ENCODE measurements at regions not wholly inside any gene's neighbourhood (a gene's known extent, or its start where the extent isn't known, plus 50 kb on each side); places are given as distances from the start of the nearest gene placed in this dataset.
"Not testable (repeated sequence)": the region's sequence is repeated elsewhere in the genome, so short reads cannot be mapped to it uniquely, and the experiment has no call there.

DNA sequence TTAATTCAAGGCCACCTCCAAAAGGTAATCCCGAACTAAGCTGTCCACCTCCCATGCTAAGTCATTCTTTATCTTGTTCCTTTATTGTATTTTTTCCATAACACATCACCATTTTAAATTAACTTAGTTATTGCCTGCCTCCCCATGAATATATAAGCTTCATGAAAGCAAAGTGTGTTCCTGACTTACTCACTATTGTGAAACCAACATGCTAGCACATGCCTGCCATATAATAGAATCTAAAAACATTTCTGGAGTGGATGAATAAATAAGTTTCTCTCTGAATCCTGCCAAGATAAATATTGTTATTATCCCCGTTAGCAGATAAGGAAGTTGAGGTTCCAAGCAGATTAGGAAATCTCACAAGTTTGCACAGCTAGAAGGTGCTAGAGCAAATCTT lies 98.7 kb upstream of the RRN3 start:
- H4K8ac ChIP-seq (ENCODE audit: low read depth in 2 of 2, low read length in 2 of 2); H3K27me3 ChIP-seq (ENCODE audit: control insufficient read depth, insufficient read depth, low read length); H2AK9ac ChIP-seq (replicated peaks; ENCODE audit: low read depth, low read length, poor library complexity); H3K9me3 ChIP-seq (ENCODE audit: control insufficient read depth, insufficient read depth, low read length); ATAC-seq (ENCODE audit: low read depth); DNase-seq; CTCF ChIA-PET; H4K20me1 ChIP-seq (ENCODE audit: insufficient read depth, low read length); H2BK120ac ChIP-seq (ENCODE audit: low read depth, low read length); H3K56ac ChIP-seq (ENCODE audit: extremely low read depth, insufficient read depth, low read length); H3K36me3 ChIP-seq (ENCODE audit: control insufficient read depth, insufficient read depth, low read length); dilution Hi-C loops (cut with HindIII; ENCODE audit: low sequenced_read_pairs, unreplicated experiment); H2BK5ac ChIP-seq (ENCODE audit: low read depth, low read length, poor library complexity, severe bottlenecking); H3K23ac ChIP-seq (ENCODE audit: low read depth, low read length); H3K79me1 ChIP-seq (ENCODE audit: low read depth in 1 of 2, low read length in 2 of 2); H2AK5ac ChIP-seq (ENCODE audit: low read depth, low read length); H4K5ac ChIP-seq (ENCODE audit: low read depth, low read length); H3K4me3 ChIP-seq (ENCODE audit: insufficient read depth, low read depth, low read length); H3K27ac ChIP-seq (ENCODE audit: insufficient read depth, low read length); H2BK15ac ChIP-seq (ENCODE audit: low read depth, low read length); H2BK20ac ChIP-seq (ENCODE audit: low read depth, low read length); H4K91ac ChIP-seq (ENCODE audit: insufficient read depth, low read depth, low read length); H2AFZ ChIP-seq (replicated peaks; ENCODE audit: low read length, poor library complexity); in situ Hi-C loops (cut with MboI; ENCODE audit: low sequenced_read_pairs); H3K4me2 ChIP-seq (ENCODE audit: low read depth, low read length); H3K14ac ChIP-seq (replicated peaks; ENCODE audit: low read depth, low read length); H3K4me1 ChIP-seq (ENCODE audit: control insufficient read depth, insufficient read depth, low read length); BruUV-seq (replicated peaks); H3K18ac ChIP-seq (ENCODE audit: low read depth, low read length); H3K9ac ChIP-seq (ENCODE audit: low read depth, low read length); H3K4ac ChIP-seq (ENCODE audit: low read depth, low read length); intact Hi-C loops (cut with micrococcal nuclease); H3K9me1 ChIP-seq (ENCODE audit: insufficient read depth, low read length); POLR2A ChIA-PET (ENCODE audit: unreplicated experiment): not testable (repeated sequence)
- no CpG with 5 or more reads among the region's 2 CpGs for WGBS, 2 experiments (ENCODE audit: extremely low coverage in 2 of 2, insufficient read length in 1 of 2)

- H3K27me3 ChIP-seq (ENCODE audit: control insufficient read depth, insufficient read depth, low read length); H4K5ac ChIP-seq (ENCODE audit: low read depth, low read length); H3K23ac ChIP-seq (ENCODE audit: low read depth, low read length); H3K27ac ChIP-seq (ENCODE audit: insufficient read depth, low read length); in situ Hi-C loops (cut with MboI; ENCODE audit: low sequenced_read_pairs); H3K56ac ChIP-seq (ENCODE audit: extremely low read depth, insufficient read depth, low read length); H3K18ac ChIP-seq (ENCODE audit: low read depth, low read length); H2BK15ac ChIP-seq (ENCODE audit: low read depth, low read length); H2BK20ac ChIP-seq (ENCODE audit: low read depth, low read length); H4K20me1 ChIP-seq (ENCODE audit: insufficient read depth, low read length); H3K9ac ChIP-seq (ENCODE audit: low read depth, low read length); CTCF ChIA-PET; H2BK5ac ChIP-seq (ENCODE audit: low read depth, low read length, poor library complexity, severe bottlenecking); H2AFZ ChIP-seq (replicated peaks; ENCODE audit: low read length, poor library complexity); H3K79me1 ChIP-seq (ENCODE audit: low read depth in 1 of 2, low read length in 2 of 2); ATAC-seq (ENCODE audit: low read depth); H3K9me3 ChIP-seq (ENCODE audit: control insufficient read depth, insufficient read depth, low read length); H3K4me2 ChIP-seq (ENCODE audit: low read depth, low read length); H2BK120ac ChIP-seq (ENCODE audit: low read depth, low read length); H4K91ac ChIP-seq (ENCODE audit: insufficient read depth, low read depth, low read length); H2AK5ac ChIP-seq (ENCODE audit: low read depth, low read length); H4K8ac ChIP-seq (ENCODE audit: low read depth in 2 of 2, low read length in 2 of 2); DNase-seq; H3K4me1 ChIP-seq (ENCODE audit: control insufficient read depth, insufficient read depth, low read length); H3K36me3 ChIP-seq (ENCODE audit: control insufficient read depth, insufficient read depth, low read length); BruUV-seq (replicated peaks); H3K14ac ChIP-seq (replicated peaks; ENCODE audit: low read depth, low read length); POLR2A ChIA-PET (ENCODE audit: unreplicated experiment); intact Hi-C loops (cut with micrococcal nuclease); H2AK9ac ChIP-seq (replicated peaks; ENCODE audit: low read depth, low read length, poor library complexity); H3K9me1 ChIP-seq (ENCODE audit: insufficient read depth, low read length); H3K4ac ChIP-seq (ENCODE audit: low read depth, low read length); H3K4me3 ChIP-seq (ENCODE audit: insufficient read depth, low read depth, low read length); dilution Hi-C loops (cut with HindIII; ENCODE audit: low sequenced_read_pairs, unreplicated experiment): not testable (repeated sequence)
- no CpG with 5 or more reads among the region's 2 CpGs for WGBS, 2 experiments (ENCODE audit: extremely low coverage in 2 of 2, insufficient read length in 1 of 2)
These were observed 98.1 kb upstream of the RRN3 start for GRCh38 chr16:15192197-15192596.

Data from IMR-90 (cell line).